K562 (cell line): ENCODE measurements at regions not wholly inside any gene's neighbourhood (a gene's known extent, or its start where the extent isn't known, plus 50 kb on each side); places are given as distances from the start of the nearest gene placed in this dataset.
"Not testable (repeated sequence)": the region's sequence is repeated elsewhere in the genome, so short reads cannot be mapped to it uniquely, and the experiment has no call there.

Experiments used
- CEBPZ ChIP-seq: fragments of 150-350 bp; IDR thresholded peaks from 2 replicates; pipeline ENCODE4 v1.6.1; 2014; ENCODE audit warnings: low read depth, mild to moderate bottlenecking, low read length, borderline replicate concordance
- FOS ChIP-seq: IDR thresholded peaks from 3 replicates; pipeline ENCODE4 v1.6.1; 2011; ENCODE audit not compliant: insufficient read length; ENCODE audit errors: extremely low read depth
- FOXM1 ChIP-seq, 2 experiments: fragments of 450-650 bp in 1 of 2; sonication (generic) in 1 of 2; formaldehyde crosslinking in 1 of 2; IDR thresholded peaks; 2 replicates each; pipeline versions ENCODE4 v1.6.1 to v1.9.0; 2017 to 2022; ENCODE audit warnings: low read depth in 2 of 2, mild to moderate bottlenecking in 2 of 2, missing genetic modification reagents in 1 of 2, moderate library complexity in 1 of 2
- GABPB1 ChIP-seq: sonication (generic); formaldehyde crosslinking; IDR thresholded peaks from 2 replicates; pipeline ENCODE4 v1.8.0; 2022; ENCODE audit warnings: mild to moderate bottlenecking, missing genetic modification reagents
- MLX ChIP-seq, 2 experiments: fragments of 450-650 bp in 1 of 2; sonication (generic) in 1 of 2; formaldehyde crosslinking; conservative IDR thresholded peaks; 2 replicates each; pipeline versions ENCODE4 v1.4.0 to v1.8.1; 2020 to 2022; ENCODE audit warnings: mild to moderate bottlenecking in 1 of 2, missing genetic modification reagents in 1 of 2
- TF ChIP-seq, protein P1 (sequence below), 3 experiments: IDR thresholded peaks in 2 of 3; conservative IDR thresholded peaks in 1 of 3; 2 replicates each; pipeline ENCODE4 v1.5.1; 2011 to 2012; ENCODE audit warnings: low read length in 3 of 3, mild to moderate bottlenecking in 3 of 3, control low read depth in 2 of 3, improper control_type of control experiment in 1 of 3, inconsistent platforms in 1 of 3, low read depth in 1 of 3, mixed read lengths in 1 of 3, moderate library complexity in 1 of 3; ENCODE audit not compliant: insufficient read depth in 2 of 3

DNA sequence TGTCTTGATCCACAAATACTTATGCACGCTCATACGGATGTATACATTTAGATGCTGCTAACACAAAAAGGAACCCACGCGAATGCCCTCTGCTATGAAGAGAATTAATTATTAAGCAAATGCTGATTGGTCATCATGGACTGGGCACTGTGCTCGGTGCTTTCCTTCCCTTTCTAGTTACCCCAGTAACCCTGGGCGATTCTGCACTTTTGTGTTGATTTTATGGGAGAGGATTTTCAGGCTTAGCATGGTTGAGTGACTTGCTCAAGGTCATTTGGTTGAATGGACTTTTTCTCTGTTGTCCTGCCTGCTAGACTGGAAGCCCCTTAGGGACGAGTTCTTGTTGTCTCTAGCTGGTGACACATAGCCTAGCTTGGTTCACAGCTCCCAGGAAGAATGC, 94.8 kb upstream of the CRYM start:
- TF ChIP-seq, protein P1, sequence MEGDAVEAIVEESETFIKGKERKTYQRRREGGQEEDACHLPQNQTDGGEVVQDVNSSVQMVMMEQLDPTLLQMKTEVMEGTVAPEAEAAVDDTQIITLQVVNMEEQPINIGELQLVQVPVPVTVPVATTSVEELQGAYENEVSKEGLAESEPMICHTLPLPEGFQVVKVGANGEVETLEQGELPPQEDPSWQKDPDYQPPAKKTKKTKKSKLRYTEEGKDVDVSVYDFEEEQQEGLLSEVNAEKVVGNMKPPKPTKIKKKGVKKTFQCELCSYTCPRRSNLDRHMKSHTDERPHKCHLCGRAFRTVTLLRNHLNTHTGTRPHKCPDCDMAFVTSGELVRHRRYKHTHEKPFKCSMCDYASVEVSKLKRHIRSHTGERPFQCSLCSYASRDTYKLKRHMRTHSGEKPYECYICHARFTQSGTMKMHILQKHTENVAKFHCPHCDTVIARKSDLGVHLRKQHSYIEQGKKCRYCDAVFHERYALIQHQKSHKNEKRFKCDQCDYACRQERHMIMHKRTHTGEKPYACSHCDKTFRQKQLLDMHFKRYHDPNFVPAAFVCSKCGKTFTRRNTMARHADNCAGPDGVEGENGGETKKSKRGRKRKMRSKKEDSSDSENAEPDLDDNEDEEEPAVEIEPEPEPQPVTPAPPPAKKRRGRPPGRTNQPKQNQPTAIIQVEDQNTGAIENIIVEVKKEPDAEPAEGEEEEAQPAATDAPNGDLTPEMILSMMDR (IDR thresholded peaks at IDR 0.05 in 2 of 3, conservative IDR thresholded peaks at IDR 0.05 in 1 of 3; ENCODE audit: insufficient read depth in 2 of 3, low read depth in 1 of 3, low read length in 3 of 3): not testable (repeated sequence)
- not testable (repeated sequence) for TF ChIP-seq GABPB1 (CRISPR knock-in tag); MLX (CRISPR knock-in tag; conservative IDR thresholded peaks at IDR 0.05); FOS; FOXM1 (IDR thresholded peaks at IDR 0.05; ENCODE audit: low read depth); FOXM1 (CRISPR knock-in tag; IDR thresholded peaks at IDR 0.05; ENCODE audit: low read depth); CEBPZ
